M059J (cell line): ENCODE measurements at regions not wholly inside any gene's neighbourhood (a gene's known extent, or its start where the extent isn't known, plus 50 kb on each side); places are given as distances from the start of the nearest gene placed in this dataset.

Experiments used
- DNase-seq: peaks from one replicate; pipeline ENCODE4 v3.0.0-alpha.2; 2012; ENCODE audit warnings: low read depth

- DNase-seq, result no peak
Measured at GRCh38 chr9:100959226-100959625, 69.3 kb upstream of the PLPPR1 start.
